ENCODE measurements at regions not wholly inside any gene's neighbourhood (a gene's known extent, or its start where the extent isn't known, plus 50 kb on each side); places are given as distances from the start of the nearest gene placed in this dataset.
A peak's percentile ranks its signal among the peaks of the same experiment; 100 is the strongest.

GRCh38 chr5:4862500-4862899 is 277.6 kb upstream of the ADAMTS16 start:
- DNase-seq = peak; percentile 66

DNA sequence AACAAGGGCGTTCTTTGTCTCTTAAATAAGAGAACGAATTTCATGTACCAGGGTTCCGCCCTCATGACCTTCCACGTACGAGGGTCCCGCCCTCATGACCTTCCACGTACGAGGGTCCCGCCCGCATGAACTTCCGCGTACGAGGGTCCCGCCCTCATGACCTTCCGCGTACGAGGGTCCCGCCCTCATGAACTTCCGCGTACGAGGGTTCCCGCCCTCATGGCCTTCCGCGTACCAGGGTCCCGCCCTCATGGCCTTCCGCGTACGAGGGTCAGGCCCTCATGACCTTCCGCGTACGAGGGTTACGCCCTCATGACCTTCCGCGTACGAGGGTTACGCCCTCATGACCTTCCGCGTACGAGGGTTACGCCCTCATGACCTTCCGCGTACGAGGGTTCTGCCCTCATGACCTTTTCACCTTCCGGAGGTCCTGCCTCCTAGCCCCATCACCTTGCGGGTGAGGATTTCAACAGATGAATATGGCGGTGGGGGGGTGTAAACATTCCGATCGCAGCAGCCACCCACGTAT is 273.9 kb upstream of the ADAMTS16 start:
- no peak for DNase-seq

DNA sequence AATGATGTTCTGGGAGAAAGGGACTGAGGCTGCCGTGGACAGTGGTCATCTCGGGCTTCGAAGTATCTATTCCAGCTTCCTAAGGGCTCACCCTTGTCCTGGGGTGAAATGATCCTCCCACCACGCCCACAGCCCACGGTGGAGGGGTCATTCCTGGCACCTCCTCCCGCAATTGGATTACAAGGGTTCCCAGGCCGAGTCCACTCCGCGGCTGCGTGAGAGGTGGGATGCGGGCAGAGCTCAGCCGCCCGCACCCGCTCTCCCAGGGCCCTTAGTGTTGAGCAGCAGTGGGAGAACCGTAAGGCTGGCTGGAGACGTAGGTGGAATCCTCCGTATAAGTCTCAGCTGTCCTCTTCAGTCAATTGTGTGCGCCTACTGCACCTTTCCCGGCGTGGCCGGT is 273.3 kb upstream of the ADAMTS16 start:
- no peak for DNase-seq

- DNase-seq = peak; percentile 47
Measured at GRCh38 chr5:4868140-4868735, 271.9 kb upstream of the ADAMTS16 start.

- peak; percentile 49 for DNase-seq
Measured at GRCh38 chr5:4873652-4874051, 266.5 kb upstream of the ADAMTS16 start.

- no peak for DNase-seq
Measured at GRCh38 chr5:4874097-4874496, 266.0 kb upstream of the ADAMTS16 start.

GRCh38 chr5:4875942-4876341 is 264.2 kb upstream of the ADAMTS16 start:
- DNase-seq = no peak

- no peak for DNase-seq
Measured at GRCh38 chr5:4876804-4877203, 263.3 kb upstream of the ADAMTS16 start.

DNA sequence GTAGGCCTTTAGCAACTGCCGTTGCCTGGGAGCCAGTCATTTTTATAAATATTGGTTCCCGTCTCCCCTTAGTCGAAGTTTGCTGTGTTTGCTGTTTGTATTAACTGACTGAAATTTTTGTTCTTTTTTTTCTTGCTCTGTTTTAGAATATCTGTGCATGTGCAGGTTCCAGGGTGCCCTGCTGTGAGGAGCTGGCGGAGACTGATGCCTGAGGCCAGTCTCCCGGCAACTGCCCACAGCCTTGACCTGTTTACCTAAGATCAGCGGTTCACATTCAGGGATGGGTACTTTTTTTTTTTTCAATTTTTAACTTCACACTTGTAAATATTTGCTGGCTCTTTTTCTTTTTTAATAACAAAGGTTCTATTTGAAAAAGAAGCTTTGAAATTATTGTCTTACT is 262.6 kb upstream of the ADAMTS16 start:
- DNase-seq = no peak

- no peak for DNase-seq
Measured at GRCh38 chr5:4879075-4879474, 261.1 kb upstream of the ADAMTS16 start.

GRCh38 chr5:4879693-4880303 is 260.3 kb upstream of the ADAMTS16 start:
- DNase-seq = peak; percentile 67

- DNase-seq = no peak
Measured at GRCh38 chr5:4880304-4880741, 259.8 kb upstream of the ADAMTS16 start.

GRCh38 chr5:4881366-4882002 is 258.6 kb upstream of the ADAMTS16 start:
- DNase-seq = no peak

DNA sequence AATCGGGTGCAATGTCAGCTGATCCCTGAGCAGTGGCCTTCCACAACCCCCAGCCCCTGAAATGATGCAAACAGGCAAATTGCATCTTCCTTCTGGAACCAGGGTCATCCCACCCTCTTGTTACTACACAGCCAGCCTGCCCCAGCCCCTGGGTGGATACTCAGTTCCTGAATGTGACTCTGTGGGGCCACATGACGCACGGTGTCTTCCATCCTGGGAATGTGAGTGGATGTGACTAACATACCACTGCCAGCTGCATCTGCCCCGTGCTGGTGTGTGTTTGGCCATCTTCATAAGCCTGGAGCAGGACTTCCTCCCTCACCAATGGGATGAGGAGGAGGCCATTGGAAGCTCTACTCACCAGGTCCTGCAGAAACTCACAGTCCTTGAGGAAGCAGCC is 257.9 kb upstream of the ADAMTS16 start:
- DNase-seq = no peak

DNA sequence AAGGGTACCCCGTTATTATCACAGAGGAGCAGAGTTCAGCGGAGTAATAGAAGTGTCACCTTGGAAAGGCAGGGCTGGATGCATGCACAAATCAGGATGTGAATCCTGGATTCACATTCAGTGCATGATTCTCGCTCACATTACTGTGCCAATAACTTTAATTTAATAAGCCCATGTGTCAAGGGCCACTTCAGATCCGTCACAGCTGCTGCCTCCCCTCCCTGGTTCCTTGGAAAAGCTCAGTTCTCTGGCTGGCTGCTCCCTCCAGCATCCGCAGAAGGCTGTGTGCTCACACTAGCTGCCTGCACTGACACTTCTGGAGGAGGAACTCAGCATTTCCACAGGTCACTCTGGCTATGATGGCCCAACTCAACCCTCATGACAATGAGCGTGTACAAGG is 256.8 kb upstream of the ADAMTS16 start:
- no peak for DNase-seq

GRCh38 chr5:4893063-4893744 is 246.9 kb upstream of the ADAMTS16 start:
- DNase-seq = no peak

GRCh38 chr5:4896328-4896727 is 243.8 kb upstream of the ADAMTS16 start:
- DNase-seq = no peak

DNA sequence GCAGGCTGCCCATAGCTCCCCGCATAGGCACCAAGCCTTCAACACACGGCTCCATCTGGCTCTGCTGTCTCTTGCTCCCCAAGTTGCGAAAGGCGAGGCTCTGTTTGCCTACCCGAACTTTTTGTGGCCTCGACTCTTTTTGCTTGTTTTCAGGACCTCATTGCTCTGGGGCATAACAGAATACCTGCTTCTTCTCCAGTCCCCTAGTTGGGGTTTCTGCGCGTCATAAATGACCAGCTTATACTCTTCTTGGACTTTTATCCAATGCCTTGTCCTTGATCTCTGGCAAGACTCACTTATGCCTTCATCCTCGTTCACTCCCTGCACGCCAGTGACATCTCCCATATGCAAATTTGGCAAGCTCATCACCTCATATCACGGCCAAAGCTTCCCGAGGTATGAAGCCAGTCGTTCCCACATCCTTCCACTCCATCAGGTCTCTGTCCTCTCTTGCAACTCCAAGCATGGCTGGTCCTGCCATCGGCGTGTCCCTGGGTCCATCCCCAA is 238.8 kb upstream of the ADAMTS16 start:
- DNase-seq = no peak

GRCh38 chr5:4901924-4902323 is 238.2 kb upstream of the ADAMTS16 start:
- DNase-seq = no peak

DNA sequence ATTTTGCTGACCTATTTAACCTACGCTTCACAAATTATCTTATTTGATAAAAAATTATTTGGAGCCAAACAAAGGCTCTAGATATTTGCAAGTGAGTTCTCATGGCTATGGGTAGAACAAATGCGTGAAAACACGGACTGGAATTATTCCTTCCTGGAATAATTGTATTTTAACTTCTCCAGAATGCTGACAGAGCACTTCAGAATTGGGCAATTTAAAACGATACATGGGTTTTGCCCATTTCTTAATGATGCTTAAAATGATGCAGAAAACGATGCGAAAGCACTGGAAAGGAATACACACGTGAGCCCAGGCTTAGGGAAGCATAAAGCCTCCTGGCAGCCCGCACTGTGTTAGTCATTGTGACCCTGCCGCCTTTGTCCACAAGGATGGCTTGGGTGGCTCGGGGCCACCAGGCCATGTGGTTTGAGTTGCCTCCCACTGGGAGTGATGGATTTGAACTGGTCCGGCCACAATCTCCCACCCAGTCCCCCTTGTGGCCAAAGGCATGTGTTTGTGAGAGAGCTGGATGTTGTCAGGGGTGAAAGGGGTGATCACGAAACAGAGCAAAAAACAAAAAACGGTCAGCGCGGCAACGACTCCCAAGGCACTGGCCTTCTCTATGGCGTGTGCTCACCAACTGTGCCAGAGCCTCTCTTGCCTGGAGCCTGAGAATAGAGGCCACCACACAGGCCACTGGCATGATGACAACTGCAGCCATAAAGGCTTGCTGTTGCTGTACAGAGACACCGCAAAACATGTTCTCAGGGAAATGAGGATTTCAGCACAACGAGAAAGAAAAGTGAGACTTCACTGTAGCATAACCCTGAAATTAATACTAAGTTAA is 234.2 kb upstream of the ADAMTS16 start:
- DNase-seq = no peak

- no peak for DNase-seq
Measured at GRCh38 chr5:4906786-4907185, 233.3 kb upstream of the ADAMTS16 start.

GRCh38 chr5:4907571-4907970 is 232.6 kb upstream of the ADAMTS16 start:
- DNase-seq = no peak

DNA sequence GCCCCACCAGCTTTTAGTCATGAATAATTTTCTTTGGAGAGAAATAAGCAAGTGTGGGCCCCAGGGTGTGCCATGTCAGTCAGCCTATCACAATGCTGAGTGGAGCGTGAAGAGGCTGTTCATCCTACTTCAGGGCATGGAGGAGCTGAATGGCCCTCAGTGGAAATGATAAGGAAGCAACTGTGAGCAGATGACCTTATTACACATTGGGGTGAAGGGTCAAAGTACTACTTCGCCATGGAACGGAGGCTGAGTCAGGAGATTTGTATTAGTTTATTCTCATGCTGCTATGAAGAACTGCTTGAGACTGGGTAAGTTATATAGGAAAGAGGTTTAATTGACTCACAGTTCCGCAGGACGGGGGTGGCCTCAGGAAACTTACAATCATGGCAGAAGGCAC is 231.0 kb upstream of the ADAMTS16 start:
- no peak for DNase-seq
